ENCODE measurements at regions not wholly inside any gene's neighbourhood (a gene's known extent, or its start where the extent isn't known, plus 50 kb on each side); places are given as distances from the start of the nearest gene placed in this dataset.

DNA sequence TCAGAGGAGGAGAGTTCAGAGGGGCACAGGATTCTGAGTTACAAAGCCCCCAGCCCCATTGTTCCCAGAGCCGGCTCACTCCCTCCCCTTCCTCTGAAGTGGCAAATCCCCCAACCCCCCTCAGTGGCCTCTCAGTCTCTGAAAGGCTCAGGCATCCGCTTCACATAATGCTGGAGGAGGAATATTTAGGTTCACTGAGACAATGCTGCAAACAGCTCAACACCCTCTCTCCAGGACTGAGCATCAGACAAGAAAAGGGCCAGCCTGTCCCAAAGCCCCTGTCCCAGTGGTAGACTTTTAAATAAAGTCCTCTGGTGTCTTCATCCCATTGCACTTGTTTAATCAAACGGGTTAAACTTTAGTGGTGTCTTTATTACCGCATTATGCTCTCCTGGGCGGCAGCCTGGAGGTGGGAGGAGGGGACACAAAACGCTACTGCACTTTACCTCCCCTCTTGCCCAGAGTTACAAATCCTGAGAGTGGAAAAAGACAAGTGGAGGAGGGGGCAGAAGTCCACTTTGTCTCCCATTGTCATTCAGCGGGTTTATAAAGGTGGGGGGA, 257.9 kb downstream of the FGFR2 start:
- no peaks in the 10 kb centered on the region for H3K9me1 ChIP-seq (ENCODE audit: control insufficient read depth, extremely low read depth, insufficient read depth, low read length)
- H3K4me3 ChIP-seq (ENCODE audit: control insufficient read depth in 2 of 3, extremely low read depth in 1 of 3, insufficient read depth in 2 of 3, low read depth in 1 of 3, low read length in 3 of 3) = no peak overlapping the region
- no peaks in the 10 kb centered on the region for H3K9me3 ChIP-seq (ENCODE audit: control insufficient read depth, low read depth, low read length)
- no peak overlapping the region for H2AFZ ChIP-seq (ENCODE audit: control insufficient read depth, low read length)
- H3K4me2 ChIP-seq (ENCODE audit: control insufficient read depth, extremely low read depth, insufficient read depth, low read depth, low read length) = no peak overlapping the region
- no peaks in the 10 kb centered on the region for H3K27me3 ChIP-seq (ENCODE audit: control insufficient read depth, extremely low read depth, insufficient read depth, low read length)
- H3K9ac ChIP-seq (ENCODE audit: control insufficient read depth, extremely low read depth, insufficient read depth, low read length) = no peak overlapping the region
- no peaks in the 10 kb centered on the region for H3K36me3 ChIP-seq (ENCODE audit: control insufficient read depth in 2 of 2, extremely low read depth in 1 of 2, insufficient read depth in 2 of 2, low read length in 2 of 2)
- H4K20me1 ChIP-seq (ENCODE audit: control insufficient read depth, extremely low read depth, insufficient read depth, low read length) = no peaks in the 10 kb centered on the region
- no peak overlapping the region for H3K27ac ChIP-seq (ENCODE audit: control insufficient read depth, insufficient read depth, low read length)
- H3K79me2 ChIP-seq (ENCODE audit: control insufficient read depth, insufficient read depth, low read length) = no peaks in the 10 kb centered on the region
- peaks cover 6% of the 10 kb centered on the region for H3K4me1 ChIP-seq (ENCODE audit: control insufficient read depth, extremely low read depth, insufficient read depth, low read length)
- DNase-seq (ENCODE audit: low read depth, low spot score) = no peak
- TF ChIP-seq EZH2 (IDR thresholded peaks at IDR 0.05; ENCODE audit: low read length) = no peak
- TF ChIP-seq, protein P1, sequence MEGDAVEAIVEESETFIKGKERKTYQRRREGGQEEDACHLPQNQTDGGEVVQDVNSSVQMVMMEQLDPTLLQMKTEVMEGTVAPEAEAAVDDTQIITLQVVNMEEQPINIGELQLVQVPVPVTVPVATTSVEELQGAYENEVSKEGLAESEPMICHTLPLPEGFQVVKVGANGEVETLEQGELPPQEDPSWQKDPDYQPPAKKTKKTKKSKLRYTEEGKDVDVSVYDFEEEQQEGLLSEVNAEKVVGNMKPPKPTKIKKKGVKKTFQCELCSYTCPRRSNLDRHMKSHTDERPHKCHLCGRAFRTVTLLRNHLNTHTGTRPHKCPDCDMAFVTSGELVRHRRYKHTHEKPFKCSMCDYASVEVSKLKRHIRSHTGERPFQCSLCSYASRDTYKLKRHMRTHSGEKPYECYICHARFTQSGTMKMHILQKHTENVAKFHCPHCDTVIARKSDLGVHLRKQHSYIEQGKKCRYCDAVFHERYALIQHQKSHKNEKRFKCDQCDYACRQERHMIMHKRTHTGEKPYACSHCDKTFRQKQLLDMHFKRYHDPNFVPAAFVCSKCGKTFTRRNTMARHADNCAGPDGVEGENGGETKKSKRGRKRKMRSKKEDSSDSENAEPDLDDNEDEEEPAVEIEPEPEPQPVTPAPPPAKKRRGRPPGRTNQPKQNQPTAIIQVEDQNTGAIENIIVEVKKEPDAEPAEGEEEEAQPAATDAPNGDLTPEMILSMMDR (optimal IDR thresholded peaks at IDR 0.05 in 1 of 3, IDR thresholded peaks at IDR 0.05 in 1 of 3, conservative IDR thresholded peaks at IDR 0.05 in 1 of 3; ENCODE audit: extremely low read depth in 1 of 3, insufficient read depth in 2 of 3, low read length in 3 of 3) = no peak
- dilution Hi-C loops (cut with MboI; ENCODE audit: extremely low pct_ligation_motif_present, low sequenced_read_pairs) = no loop called here
- FAIRE-seq = no peak

DNA sequence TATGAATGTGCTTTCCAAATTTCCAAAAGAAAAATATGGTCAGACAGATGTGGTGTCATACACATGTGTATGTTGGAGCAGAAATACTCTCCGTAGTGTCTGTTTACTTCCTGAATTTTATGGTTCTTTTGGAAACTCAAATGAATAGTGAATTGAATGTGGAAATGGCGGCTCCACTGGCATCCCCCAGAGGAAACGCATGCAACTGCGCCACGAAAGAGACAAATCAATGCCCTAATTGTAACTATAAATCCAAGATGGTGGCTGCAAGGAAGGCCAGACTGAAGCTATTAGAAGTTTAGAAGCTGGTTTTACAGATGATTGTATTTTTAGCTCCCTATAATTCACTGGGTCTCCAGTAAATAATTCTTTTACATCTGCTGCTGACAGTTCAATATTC, 246.7 kb downstream of the FGFR2 start:
- Histone ChIP-seq H3K27me3 (ENCODE audit: control insufficient read depth, extremely low read depth, insufficient read depth, low read length) (no peaks in the 10 kb centered on the region), H2AFZ (ENCODE audit: control insufficient read depth, low read length) (no peak overlapping the region), H3K36me3 (ENCODE audit: control insufficient read depth in 2 of 2, extremely low read depth in 1 of 2, insufficient read depth in 2 of 2, low read length in 2 of 2) (no peaks in the 10 kb centered on the region), H3K79me2 (ENCODE audit: control insufficient read depth, insufficient read depth, low read length) (no peaks in the 10 kb centered on the region), H3K4me3 (ENCODE audit: control insufficient read depth in 2 of 3, extremely low read depth in 1 of 3, insufficient read depth in 2 of 3, low read depth in 1 of 3, low read length in 3 of 3) (no peak overlapping the region), H3K4me1 (ENCODE audit: control insufficient read depth, extremely low read depth, insufficient read depth, low read length) (no peaks in the 10 kb centered on the region), H4K20me1 (ENCODE audit: control insufficient read depth, extremely low read depth, insufficient read depth, low read length) (no peaks in the 10 kb centered on the region), H3K4me2 (ENCODE audit: control insufficient read depth, extremely low read depth, insufficient read depth, low read depth, low read length) (no peak overlapping the region), H3K9me1 (ENCODE audit: control insufficient read depth, extremely low read depth, insufficient read depth, low read length) (no peaks in the 10 kb centered on the region), H3K9me3 (ENCODE audit: control insufficient read depth, low read depth, low read length) (no peaks in the 10 kb centered on the region), H3K9ac (ENCODE audit: control insufficient read depth, extremely low read depth, insufficient read depth, low read length) (no peak overlapping the region), H3K27ac (ENCODE audit: control insufficient read depth, insufficient read depth, low read length) (no peak overlapping the region)
- no peak for DNase-seq (ENCODE audit: low read depth, low spot score)
- dilution Hi-C loops (cut with MboI; ENCODE audit: extremely low pct_ligation_motif_present, low sequenced_read_pairs) = no loop called here
- FAIRE-seq = no peak
- TF ChIP-seq, protein P1 (optimal IDR thresholded peaks at IDR 0.05 in 1 of 3, IDR thresholded peaks at IDR 0.05 in 1 of 3, conservative IDR thresholded peaks at IDR 0.05 in 1 of 3; ENCODE audit: extremely low read depth in 1 of 3, insufficient read depth in 2 of 3, low read length in 3 of 3) = no peak
- TF ChIP-seq EZH2 (IDR thresholded peaks at IDR 0.05; ENCODE audit: low read length) = no peak
